MCF 10A (cell line): ENCODE measurements at regions not wholly inside any gene's neighbourhood (a gene's known extent, or its start where the extent isn't known, plus 50 kb on each side); places are given as distances from the start of the nearest gene placed in this dataset.

Experiments used
- BruUV-seq: library from RNA; stranded (reverse); fragments of 400-500 nt; replicated peaks from 2 replicates; lab custom pipeline; 2021; lab: Mats Ljungman, UMichigan
- CTCF ChIA-PET: fragments of 300-600 bp; sonication (Branson Sonifier 250); formaldehyde crosslinking; extraction: SDS; loops from one replicate; lab custom pipeline; 2021; ENCODE audit warnings: antibody characterized with exemption, inconsistent platforms; lab: Yijun Ruan, JAX
- POLR2A ChIA-PET: fragments of 300-600, 350-650 bp; sonication (Branson Sonifier 250); formaldehyde crosslinking; extraction: SDS; loops from one replicate; lab custom pipeline; 2020; ENCODE audit warnings: antibody characterized with exemption, inconsistent platforms; lab: Yijun Ruan, JAX
- DNase-seq: peaks from one replicate; pipeline ENCODE4 v3.0.0-alpha.2; 2018; ENCODE audit not compliant: unreplicated experiment
- H3K27ac Mint-ChIP-seq: one replicate; pipeline ENCODE4 v1.8.0; 2022; ENCODE audit warnings: mild to moderate bottlenecking, low read depth, mixed read lengths; ENCODE audit not compliant: unreplicated experiment
- H3K27me3 Mint-ChIP-seq: one replicate; pipeline ENCODE4 v1.8.0; 2022; ENCODE audit warnings: mixed read lengths; ENCODE audit not compliant: insufficient read depth, unreplicated experiment
- H3K36me3 Mint-ChIP-seq: one replicate; pipeline ENCODE4 v1.8.0; 2022; ENCODE audit warnings: mild to moderate bottlenecking, moderate library complexity, mixed read lengths; ENCODE audit not compliant: insufficient read depth, unreplicated experiment
- H3K4me1 Mint-ChIP-seq: one replicate; pipeline ENCODE4 v1.8.0; 2022; ENCODE audit warnings: mixed read lengths; ENCODE audit not compliant: insufficient read depth, unreplicated experiment
- H3K4me3 Mint-ChIP-seq: one replicate; pipeline ENCODE4 v1.8.0; 2022; ENCODE audit warnings: mild to moderate bottlenecking, moderate library complexity, mixed read lengths; ENCODE audit not compliant: unreplicated experiment
- H3K9me3 Mint-ChIP-seq: one replicate; pipeline ENCODE4 v1.8.0; 2022; ENCODE audit warnings: mixed read lengths; ENCODE audit not compliant: unreplicated experiment
- intact Hi-C: fragments of 100-400 bp; cut with micrococcal nuclease; formaldehyde crosslinking; loops from 2 replicates; pipeline ENCODE4 v1.14.1; 2022
- TF ChIP-seq, protein P1 (sequence below): fragments of 200-600 bp; IDR thresholded peaks from one replicate; pipeline ENCODE4 v1.8.0; 2022; ENCODE audit warnings: antibody characterized with exemption, mild to moderate bottlenecking; ENCODE audit not compliant: unreplicated experiment

DNA sequence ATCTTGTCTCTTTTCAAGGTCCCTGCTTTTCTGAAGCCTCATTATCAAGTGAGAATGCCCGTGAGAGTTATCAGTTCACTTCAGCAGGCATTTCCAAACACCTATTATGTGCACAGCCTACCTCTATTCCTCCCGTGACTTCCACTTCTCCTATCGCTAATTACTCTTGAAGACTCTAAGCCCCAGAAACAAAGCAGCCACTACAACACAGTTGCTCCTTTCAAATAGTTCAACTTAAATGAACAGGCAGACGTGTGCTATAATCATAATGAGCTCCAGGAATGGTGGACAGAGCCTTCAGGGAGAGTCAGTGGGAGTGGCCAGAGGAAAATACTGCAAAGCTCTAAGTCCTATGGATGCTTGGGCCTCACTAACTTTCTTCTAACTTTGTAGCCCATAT is 159.0 kb downstream of the RDH14 start:
- CTCF ChIA-PET = interaction anchor here (0.8 to 1.8 kb wide), 2 partner anchors 9 to 13 kb away, joined by 3 to 8 read pairs; no protein-coding TSS in a partner anchor
- H3K4me3 Mint-ChIP-seq = no peak overlapping the region
- no peaks in the 10 kb centered on the region for H3K36me3 Mint-ChIP-seq
- no peak overlapping the region for H3K27ac Mint-ChIP-seq
- intact Hi-C loops = no loop called here
- no peaks in the 10 kb centered on the region for H3K9me3 Mint-ChIP-seq
- TF ChIP-seq, protein P1, sequence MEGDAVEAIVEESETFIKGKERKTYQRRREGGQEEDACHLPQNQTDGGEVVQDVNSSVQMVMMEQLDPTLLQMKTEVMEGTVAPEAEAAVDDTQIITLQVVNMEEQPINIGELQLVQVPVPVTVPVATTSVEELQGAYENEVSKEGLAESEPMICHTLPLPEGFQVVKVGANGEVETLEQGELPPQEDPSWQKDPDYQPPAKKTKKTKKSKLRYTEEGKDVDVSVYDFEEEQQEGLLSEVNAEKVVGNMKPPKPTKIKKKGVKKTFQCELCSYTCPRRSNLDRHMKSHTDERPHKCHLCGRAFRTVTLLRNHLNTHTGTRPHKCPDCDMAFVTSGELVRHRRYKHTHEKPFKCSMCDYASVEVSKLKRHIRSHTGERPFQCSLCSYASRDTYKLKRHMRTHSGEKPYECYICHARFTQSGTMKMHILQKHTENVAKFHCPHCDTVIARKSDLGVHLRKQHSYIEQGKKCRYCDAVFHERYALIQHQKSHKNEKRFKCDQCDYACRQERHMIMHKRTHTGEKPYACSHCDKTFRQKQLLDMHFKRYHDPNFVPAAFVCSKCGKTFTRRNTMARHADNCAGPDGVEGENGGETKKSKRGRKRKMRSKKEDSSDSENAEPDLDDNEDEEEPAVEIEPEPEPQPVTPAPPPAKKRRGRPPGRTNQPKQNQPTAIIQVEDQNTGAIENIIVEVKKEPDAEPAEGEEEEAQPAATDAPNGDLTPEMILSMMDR = no peak
- POLR2A ChIA-PET = no interaction called here
- DNase-seq = no peak
- H3K4me1 Mint-ChIP-seq = no peaks in the 10 kb centered on the region
- no peaks in the 10 kb centered on the region for H3K27me3 Mint-ChIP-seq
- no TSS peak for BruUV-seq

DNA sequence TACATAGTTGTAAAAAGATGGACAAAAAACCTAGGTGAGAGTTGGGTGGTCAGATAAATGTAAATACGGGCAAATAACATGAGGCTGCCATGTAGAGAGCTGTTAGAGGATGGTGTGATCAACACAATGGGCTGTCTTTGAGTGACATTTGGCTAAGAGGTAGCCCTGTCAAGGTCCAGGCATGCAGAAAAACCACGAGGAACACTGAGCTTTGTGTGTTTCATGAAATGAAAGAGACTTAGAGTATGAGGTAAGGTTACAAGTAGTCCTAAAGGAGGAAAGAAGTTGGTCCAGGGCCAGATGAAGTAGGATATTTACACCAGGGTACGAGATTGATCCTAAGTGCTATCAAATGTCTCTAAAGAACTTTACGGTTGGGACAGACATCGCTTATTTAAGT is 160.9 kb downstream of the RDH14 start:
- no peaks in the 10 kb centered on the region for H3K27me3 Mint-ChIP-seq
- H3K4me3 Mint-ChIP-seq = no peak overlapping the region
- TF ChIP-seq, protein P1 = no peak
- intact Hi-C loops = no loop called here
- H3K9me3 Mint-ChIP-seq = no peaks in the 10 kb centered on the region
- no TSS peak for BruUV-seq
- H3K4me1 Mint-ChIP-seq = no peaks in the 10 kb centered on the region
- POLR2A ChIA-PET = no interaction called here
- no peak for DNase-seq
- no peaks in the 10 kb centered on the region for H3K36me3 Mint-ChIP-seq
- CTCF ChIA-PET = interaction anchor here (0.7 to 1.1 kb wide), 2 partner anchors 44 to 244 kb away, joined by 3 to 4 read pairs; no protein-coding TSS in a partner anchor
- H3K27ac Mint-ChIP-seq = no peak overlapping the region

DNA sequence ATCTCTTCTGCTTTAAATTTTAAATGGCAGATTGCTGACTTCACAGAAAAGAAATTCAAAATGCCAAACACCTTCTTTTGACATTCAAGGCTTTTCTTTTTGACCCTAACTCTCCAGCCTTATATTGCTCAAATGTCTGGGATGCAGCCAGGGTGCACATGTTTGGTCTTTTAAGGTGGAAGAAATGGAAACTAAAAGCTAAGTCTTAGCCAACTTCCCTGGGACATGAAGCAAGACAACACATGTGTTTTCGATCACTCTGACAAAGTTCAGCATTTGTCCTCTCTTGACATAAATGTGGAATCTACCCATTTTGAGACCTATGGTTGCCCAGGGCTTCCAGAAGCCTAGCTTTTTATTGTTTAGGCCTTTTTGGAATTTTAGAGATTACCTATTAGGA is 161.6 kb downstream of the RDH14 start:
- no TSS peak for BruUV-seq
- TF ChIP-seq, protein P1 = no peak
- ChIA-PET CTCF (interaction anchor here (0.8 to 1.1 kb wide), 3 partner anchors 10 to 243 kb away, joined by 3 to 4 read pairs (median 4); no protein-coding TSS in a partner anchor), POLR2A (no interaction called here)
- intact Hi-C loops = no loop called here
- Mint-ChIP-seq H3K27ac (no peak overlapping the region), H3K9me3 (no peaks in the 10 kb centered on the region), H3K4me3 (no peak overlapping the region), H3K4me1 (no peaks in the 10 kb centered on the region), H3K36me3 (no peaks in the 10 kb centered on the region), H3K27me3 (no peaks in the 10 kb centered on the region)
- DNase-seq = no peak

DNA sequence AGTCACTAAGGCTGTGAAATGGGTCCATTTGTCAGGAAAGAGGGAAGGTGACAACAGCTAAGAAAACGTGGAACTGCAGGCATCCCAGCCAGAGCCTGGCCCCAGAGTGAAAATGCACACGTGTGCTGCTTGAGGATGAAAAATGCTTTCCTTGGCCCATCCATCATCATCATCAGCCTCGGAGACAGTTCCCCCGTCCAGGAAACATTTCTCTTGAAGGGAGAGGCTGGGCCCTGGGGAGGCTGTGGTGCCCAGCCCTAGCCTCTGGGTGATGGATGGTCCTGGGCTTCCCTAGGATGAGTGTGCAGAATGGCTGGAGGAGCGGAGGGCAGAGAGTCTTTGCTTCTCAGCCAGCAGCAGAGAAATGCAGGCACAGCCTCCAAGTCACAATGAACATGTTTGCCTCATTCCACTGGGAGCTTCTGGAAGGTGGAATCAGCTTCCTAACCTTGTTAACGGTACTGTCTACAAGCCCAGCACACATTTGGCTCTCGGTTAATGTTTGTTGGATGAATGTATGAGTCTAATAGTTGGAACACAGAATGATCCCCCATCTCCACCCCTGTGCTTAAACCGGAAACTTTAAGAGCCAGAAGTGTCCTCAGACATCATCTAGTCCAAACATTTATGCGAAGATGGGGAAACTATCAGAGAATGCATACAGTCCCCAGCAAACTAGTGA is 164.0 kb downstream of the RDH14 start:
- H3K27ac Mint-ChIP-seq = no peak overlapping the region
- H3K4me3 Mint-ChIP-seq = no peak overlapping the region
- DNase-seq = no peak
- H3K27me3 Mint-ChIP-seq = no peaks in the 10 kb centered on the region
- H3K36me3 Mint-ChIP-seq = no peaks in the 10 kb centered on the region
- CTCF ChIA-PET = interaction anchor here (0.6 to 1.0 kb wide), 3 partner anchors 11 to 457 kb away, joined by 3 to 4 read pairs (median 3); no protein-coding TSS in a partner anchor
- no peaks in the 10 kb centered on the region for H3K4me1 Mint-ChIP-seq
- POLR2A ChIA-PET = interaction anchor here (0.8 kb wide), 1 partner anchor 123 kb away, joined by 3 read pairs; no protein-coding TSS in a partner anchor
- intact Hi-C loops = no loop called here
- H3K9me3 Mint-ChIP-seq = no peaks in the 10 kb centered on the region
- TF ChIP-seq, protein P1 = no peak
- BruUV-seq = no TSS peak
